HEK293 (cell line): ENCODE measurements at regions not wholly inside any gene's neighbourhood (a gene's known extent, or its start where the extent isn't known, plus 50 kb on each side); places are given as distances from the start of the nearest gene placed in this dataset.

Source experiments
- CTCF ChIP-seq: fragments of 450-650 bp; formaldehyde crosslinking; IDR thresholded peaks from 2 replicates; pipeline ENCODE4 v1.5.1; 2016; ENCODE audit warnings: missing biosample characterization, missing genetic modification characterization
- ZNF513 ChIP-seq: fragments of 450-650 bp; IDR thresholded peaks from 2 replicates; pipeline ENCODE4 v1.5.1; 2018; ENCODE audit warnings: missing biosample characterization, missing genetic modification characterization
- TF ChIP-seq, protein P1 (sequence below): fragments of 450-650 bp; formaldehyde crosslinking; IDR thresholded peaks from 2 replicates; pipeline ENCODE4 v1.5.1; 2016; ENCODE audit warnings: missing biosample characterization, missing genetic modification characterization

DNA sequence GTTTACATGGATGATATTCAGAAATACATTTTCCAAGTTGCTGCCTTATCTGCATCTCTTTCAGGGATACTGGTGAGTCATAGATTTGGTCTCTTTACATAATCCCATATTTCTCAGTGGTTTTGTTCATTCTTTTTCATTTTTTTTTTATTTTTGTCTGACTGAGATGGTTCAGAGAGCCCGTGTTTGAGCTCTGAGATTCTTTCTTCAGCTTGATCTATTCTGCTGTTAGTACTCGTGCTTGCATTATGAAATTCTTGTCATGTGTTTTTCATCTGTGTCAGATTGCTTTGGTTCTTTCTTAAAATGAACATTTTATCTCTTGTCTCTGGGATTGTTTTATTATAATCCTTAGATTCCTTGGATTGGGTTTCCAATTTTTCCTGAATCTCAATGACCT is 317.3 kb downstream of the DOK5 start:
- TF ChIP-seq CTCF (no peak), ZNF513 (tag by site-specific recombination) (no peak)
- TF ChIP-seq, protein P1, sequence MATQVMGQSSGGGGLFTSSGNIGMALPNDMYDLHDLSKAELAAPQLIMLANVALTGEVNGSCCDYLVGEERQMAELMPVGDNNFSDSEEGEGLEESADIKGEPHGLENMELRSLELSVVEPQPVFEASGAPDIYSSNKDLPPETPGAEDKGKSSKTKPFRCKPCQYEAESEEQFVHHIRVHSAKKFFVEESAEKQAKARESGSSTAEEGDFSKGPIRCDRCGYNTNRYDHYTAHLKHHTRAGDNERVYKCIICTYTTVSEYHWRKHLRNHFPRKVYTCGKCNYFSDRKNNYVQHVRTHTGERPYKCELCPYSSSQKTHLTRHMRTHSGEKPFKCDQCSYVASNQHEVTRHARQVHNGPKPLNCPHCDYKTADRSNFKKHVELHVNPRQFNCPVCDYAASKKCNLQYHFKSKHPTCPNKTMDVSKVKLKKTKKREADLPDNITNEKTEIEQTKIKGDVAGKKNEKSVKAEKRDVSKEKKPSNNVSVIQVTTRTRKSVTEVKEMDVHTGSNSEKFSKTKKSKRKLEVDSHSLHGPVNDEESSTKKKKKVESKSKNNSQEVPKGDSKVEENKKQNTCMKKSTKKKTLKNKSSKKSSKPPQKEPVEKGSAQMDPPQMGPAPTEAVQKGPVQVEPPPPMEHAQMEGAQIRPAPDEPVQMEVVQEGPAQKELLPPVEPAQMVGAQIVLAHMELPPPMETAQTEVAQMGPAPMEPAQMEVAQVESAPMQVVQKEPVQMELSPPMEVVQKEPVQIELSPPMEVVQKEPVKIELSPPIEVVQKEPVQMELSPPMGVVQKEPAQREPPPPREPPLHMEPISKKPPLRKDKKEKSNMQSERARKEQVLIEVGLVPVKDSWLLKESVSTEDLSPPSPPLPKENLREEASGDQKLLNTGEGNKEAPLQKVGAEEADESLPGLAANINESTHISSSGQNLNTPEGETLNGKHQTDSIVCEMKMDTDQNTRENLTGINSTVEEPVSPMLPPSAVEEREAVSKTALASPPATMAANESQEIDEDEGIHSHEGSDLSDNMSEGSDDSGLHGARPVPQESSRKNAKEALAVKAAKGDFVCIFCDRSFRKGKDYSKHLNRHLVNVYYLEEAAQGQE, result no peak
